B cell (primary cell): ENCODE measurements at regions not wholly inside any gene's neighbourhood (a gene's known extent, or its start where the extent isn't known, plus 50 kb on each side); places are given as distances from the start of the nearest gene placed in this dataset.

Source experiments
- EZH2 ChIP-seq: IDR thresholded peaks from 2 replicates; pipeline ENCODE4 v1.6.1; 2012; ENCODE audit warnings: borderline replicate concordance, low read depth, mild to moderate bottlenecking, moderate library complexity, low read length; ENCODE audit not compliant: insufficient read depth, poor library complexity, severe bottlenecking
- TF ChIP-seq, protein P1 (sequence below): fragments of 200-600 bp; IDR thresholded peaks from one replicate; pipeline ENCODE4 v1.8.0; 2022; ENCODE audit warnings: antibody characterized with exemption, mild to moderate bottlenecking

GRCh38 chr21:16640297-16641027, 872.4 kb upstream of the CXADR start:
- TF ChIP-seq, protein P1, sequence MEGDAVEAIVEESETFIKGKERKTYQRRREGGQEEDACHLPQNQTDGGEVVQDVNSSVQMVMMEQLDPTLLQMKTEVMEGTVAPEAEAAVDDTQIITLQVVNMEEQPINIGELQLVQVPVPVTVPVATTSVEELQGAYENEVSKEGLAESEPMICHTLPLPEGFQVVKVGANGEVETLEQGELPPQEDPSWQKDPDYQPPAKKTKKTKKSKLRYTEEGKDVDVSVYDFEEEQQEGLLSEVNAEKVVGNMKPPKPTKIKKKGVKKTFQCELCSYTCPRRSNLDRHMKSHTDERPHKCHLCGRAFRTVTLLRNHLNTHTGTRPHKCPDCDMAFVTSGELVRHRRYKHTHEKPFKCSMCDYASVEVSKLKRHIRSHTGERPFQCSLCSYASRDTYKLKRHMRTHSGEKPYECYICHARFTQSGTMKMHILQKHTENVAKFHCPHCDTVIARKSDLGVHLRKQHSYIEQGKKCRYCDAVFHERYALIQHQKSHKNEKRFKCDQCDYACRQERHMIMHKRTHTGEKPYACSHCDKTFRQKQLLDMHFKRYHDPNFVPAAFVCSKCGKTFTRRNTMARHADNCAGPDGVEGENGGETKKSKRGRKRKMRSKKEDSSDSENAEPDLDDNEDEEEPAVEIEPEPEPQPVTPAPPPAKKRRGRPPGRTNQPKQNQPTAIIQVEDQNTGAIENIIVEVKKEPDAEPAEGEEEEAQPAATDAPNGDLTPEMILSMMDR, result no peak
- no peak for TF ChIP-seq EZH2
